Hypothalamus (tissue), 51 donors: ENCODE measurements at regions not wholly inside any gene's neighbourhood (a gene's known extent, or its start where the extent isn't known, plus 50 kb on each side); places are given as distances from the start of the nearest gene placed in this dataset.
A peak's percentile ranks its signal among the peaks of the same experiment; 100 is the strongest.
"Not testable (repeated sequence)": the region's sequence is repeated elsewhere in the genome, so short reads cannot be mapped to it uniquely, and the experiment has no call there.

Source experiments
- DNase-seq, 51 donors: peaks; one replicate each; lab custom pipeline; 2025; lab: John Stamatoyannopoulos, UW

- not testable (repeated sequence) for DNase-seq
These were observed 181.6 kb downstream of the ADRA2C start for GRCh38 chr4:3947761-3948160.

GRCh38 chr4:3948210-3948609 is 182.0 kb downstream of the ADRA2C start:
- not testable (repeated sequence) for DNase-seq

GRCh38 chr4:3949916-3950315 is 183.7 kb downstream of the ADRA2C start:
- DNase-seq = peak in 13 of 51 donors; percentile 1 to 32 (median 10)

- not testable (repeated sequence) for DNase-seq
These were observed 186.4 kb downstream of the ADRA2C start for GRCh38 chr4:3952443-3953139.

GRCh38 chr4:3953140-3953489 is 186.9 kb downstream of the ADRA2C start:
- DNase-seq = not testable (repeated sequence)

GRCh38 chr4:3954540-3955320 is 188.5 kb downstream of the ADRA2C start:
- peak in 27 of 51 donors; percentile 5 to 74 (median 39) for DNase-seq

GRCh38 chr4:3955321-3956164 is 189.4 kb downstream of the ADRA2C start:
- DNase-seq = peak; percentile 69 to 99 (median 95)

- DNase-seq = peak in 1 of 51 donors; percentile 31
These were observed 190.1 kb downstream of the ADRA2C start for GRCh38 chr4:3956165-3956867.

GRCh38 chr4:3961091-3961672 is 195.0 kb downstream of the ADRA2C start:
- not testable (repeated sequence) for DNase-seq

GRCh38 chr4:3964572-3965278 is 198.5 kb downstream of the ADRA2C start:
- DNase-seq = not testable (repeated sequence)

GRCh38 chr4:3967204-3967603 is 201.0 kb downstream of the ADRA2C start:
- not testable (repeated sequence) for DNase-seq

- DNase-seq = not testable (repeated sequence)
These were observed 206.4 kb downstream of the ADRA2C start for GRCh38 chr4:3972626-3973025.

- DNase-seq = not testable (repeated sequence)
These were observed 207.5 kb downstream of the ADRA2C start for GRCh38 chr4:3973581-3974200.

GRCh38 chr4:3983518-3984125 is 217.4 kb downstream of the ADRA2C start:
- DNase-seq = peak in 1 of 51 donors; percentile 6

- not testable (repeated sequence) for DNase-seq
These were observed 218.6 kb downstream of the ADRA2C start for GRCh38 chr4:3984796-3985195.

- not testable (repeated sequence) for DNase-seq
These were observed 220.2 kb downstream of the ADRA2C start for GRCh38 chr4:3986412-3986811.

- DNase-seq = not testable (repeated sequence)
These were observed 229.3 kb downstream of the OTOP1 start for GRCh38 chr4:3997386-3997785.

- not testable (repeated sequence) for DNase-seq
These were observed 222.7 kb downstream of the OTOP1 start for GRCh38 chr4:4004036-4004435.
